Mucosa of gallbladder (tissue), 1 donor: ENCODE measurements at regions not wholly inside any gene's neighbourhood (a gene's known extent, or its start where the extent isn't known, plus 50 kb on each side); places are given as distances from the start of the nearest gene placed in this dataset.
"Not testable (repeated sequence)": the region's sequence is repeated elsewhere in the genome, so short reads cannot be mapped to it uniquely, and the experiment has no call there.

Source experiments
- DNase-seq: peaks from one replicate; pipeline ENCODE4 v3.0.0-alpha.2; 2020; ENCODE audit warnings: low spot score
- donor health status: DM: no; HTN: no; CAD: no.

- no peak for DNase-seq
Measured at GRCh38 chrX:55326985-55327384, 62.3 kb upstream of the PAGE3 start.

GRCh38 chrX:55335296-55335695 lies 70.6 kb upstream of the PAGE3 start:
- DNase-seq, result no peak

GRCh38 chrX:55336176-55336575 lies 71.5 kb upstream of the PAGE3 start:
- DNase-seq, result no peak

- no peak for DNase-seq
Measured at GRCh38 chrX:55340896-55341433, 76.2 kb upstream of the PAGE3 start.

- DNase-seq, result peak; percentile 38
Measured at GRCh38 chrX:55342533-55343501, 78.1 kb upstream of the PAGE3 start.

- no peak for DNase-seq
Measured at GRCh38 chrX:55356609-55357008, 91.9 kb upstream of the PAGE3 start.

GRCh38 chrX:55357236-55357635 lies 92.5 kb upstream of the PAGE3 start:
- no peak for DNase-seq

GRCh38 chrX:55379396-55379795 lies 72.5 kb upstream of the MAGEH1 start:
- DNase-seq, result no peak

- no peak for DNase-seq
Measured at GRCh38 chrX:55389376-55389775, 62.6 kb upstream of the MAGEH1 start.

- DNase-seq, result not testable (repeated sequence)
Measured at GRCh38 chrX:55396836-55397235, 55.1 kb upstream of the MAGEH1 start.
